Ovary (tissue), 7 donors: ENCODE measurements at regions not wholly inside any gene's neighbourhood (a gene's known extent, or its start where the extent isn't known, plus 50 kb on each side); places are given as distances from the start of the nearest gene placed in this dataset.

Source experiments
- DNase-seq, 5 donors: peaks; one replicate each; pipeline ENCODE4 v3.0.0-alpha.2; 2019 to 2020
- H3K27ac ChIP-seq, 2 donors: fragments of 200-600 bp; one replicate each; pipeline versions ENCODE4 v1.5.1 to v1.8.0; 2019 to 2022
- H3K27me3 ChIP-seq: fragments of 200-600 bp; one replicate; pipeline ENCODE4 v1.8.0; 2022
- H3K36me3 ChIP-seq: fragments of 200-600 bp; sonication (generic); one replicate; pipeline ENCODE4 v1.5.1; 2019
- H3K4me1 ChIP-seq: one replicate; pipeline ENCODE4 v1.8.1; 2013; ENCODE audit warnings: mild to moderate bottlenecking, moderate library complexity; ENCODE audit not compliant: insufficient read depth
- H3K4me3 ChIP-seq: fragments of 200-600 bp; sonication (generic); one replicate; pipeline ENCODE4 v1.5.1; 2017
- H3K9me3 ChIP-seq, 2 donors: fragments of 200-600 bp in 1 of 2; sonication (generic) in 1 of 2; one replicate each; pipeline versions ENCODE4 v1.5.1 to v1.8.1; 2013 to 2019; ENCODE audit warnings: mild to moderate bottlenecking in 1 of 2, moderate library complexity in 1 of 2
- CTCF ChIP-seq, 3 donors: fragments of 450-650 bp in 2 of 3; fragments of 200-600 bp in 1 of 3; IDR thresholded peaks; one replicate each; pipeline versions ENCODE4 v1.5.1 to v1.8.0; 2016 to 2022; ENCODE audit warnings: antibody characterized with exemption in 3 of 3, mild to moderate bottlenecking in 1 of 3
- EP300 ChIP-seq: sonication (generic); formaldehyde crosslinking; IDR thresholded peaks from one replicate; pipeline ENCODE4 v1.6.1; 2017; ENCODE audit warnings: antibody characterized with exemption
- POLR2A ChIP-seq: fragments of 450-650 bp; IDR thresholded peaks from one replicate; pipeline ENCODE4 v1.6.1; 2017; ENCODE audit warnings: antibody characterized with exemption, mild to moderate bottlenecking, moderate library complexity
- WGBS, 3 donors: extraction: QIAGEN DNeasy Blood & Tissue Kit in 1 of 3; methylation state at CpG; one replicate each; pipeline versions ENCODE4 v1.1.5 to v1.1.7; 2013 to 2017; 5-methylcytosine and 5-hydroxymethylcytosine counted together
- intact Hi-C, 4 donors: fragments of 100-400 bp; cut with DNase I; formaldehyde crosslinking; loops; one replicate each; pipeline versions ENCODE4 v1.11.0 to v1.15.1; 2022 to 2023
- donor health status: DM: no; HTN: no; CAD: no; lungs with moderate emphysema.
- donor health status: DM: no; HTN: no; CAD: no.
- donor health status: Bipolar disorder and iron deficiency.
- donor health status: DM: no; HTN: no; CAD: no.
- donor health status: DM: yes; HTN: yes; CAD: no.

GRCh38 chr16:65487231-65487630, 365.4 kb upstream of the CDH11 start:
- no peaks in the 10 kb centered on the region for H3K9me3 ChIP-seq
- H3K27ac ChIP-seq: no peak overlapping the region
- H3K4me3 ChIP-seq: no peak overlapping the region
- DNase-seq: no peak
- no peaks in the 10 kb centered on the region for H3K4me1 ChIP-seq
- H3K27me3 ChIP-seq: no peaks in the 10 kb centered on the region
- TF ChIP-seq EP300 (no peak), CTCF (IDR thresholded peaks at IDR 0.05) (no peak)
- 92 to 97% (median 94%) methylated on average over 5 of the region's 5 CpGs for WGBS, 3 donors
- intact Hi-C loops: no loop called here
- H3K36me3 ChIP-seq: no peaks in the 10 kb centered on the region

GRCh38 chr16:65481956-65482355, 360.1 kb upstream of the CDH11 start:
- intact Hi-C loops: no loop called here
- Histone ChIP-seq H3K9me3 (no peaks in the 10 kb centered on the region), H3K27me3 (no peaks in the 10 kb centered on the region), H3K36me3 (no peaks in the 10 kb centered on the region), H3K4me1 (no peaks in the 10 kb centered on the region), H3K27ac (no peak overlapping the region), H3K4me3 (no peak overlapping the region)
- WGBS, 3 donors: 86 to 97% (median 92%) methylated on average over 4 of the region's 4 CpGs
- DNase-seq: no peak
- no peak for TF ChIP-seq EP300
- TF ChIP-seq POLR2A: no peak
- TF ChIP-seq CTCF (IDR thresholded peaks at IDR 0.05): no peak

GRCh38 chr16:65480281-65481091, 358.6 kb upstream of the CDH11 start:
- WGBS, 3 donors: 85 to 89% (median 85%) methylated on average over 11 of the region's 11 CpGs
- Histone ChIP-seq H3K27me3 (no peaks in the 10 kb centered on the region), H3K4me3 (no peak overlapping the region), H3K9me3 (no peaks in the 10 kb centered on the region), H3K4me1 (no peaks in the 10 kb centered on the region), H3K27ac (no peak overlapping the region), H3K36me3 (no peaks in the 10 kb centered on the region)
- DNase-seq: no peak
- intact Hi-C loops: no loop called here
- TF ChIP-seq POLR2A (no peak), EP300 (no peak), CTCF (IDR thresholded peaks at IDR 0.05) (no peak)

DNA sequence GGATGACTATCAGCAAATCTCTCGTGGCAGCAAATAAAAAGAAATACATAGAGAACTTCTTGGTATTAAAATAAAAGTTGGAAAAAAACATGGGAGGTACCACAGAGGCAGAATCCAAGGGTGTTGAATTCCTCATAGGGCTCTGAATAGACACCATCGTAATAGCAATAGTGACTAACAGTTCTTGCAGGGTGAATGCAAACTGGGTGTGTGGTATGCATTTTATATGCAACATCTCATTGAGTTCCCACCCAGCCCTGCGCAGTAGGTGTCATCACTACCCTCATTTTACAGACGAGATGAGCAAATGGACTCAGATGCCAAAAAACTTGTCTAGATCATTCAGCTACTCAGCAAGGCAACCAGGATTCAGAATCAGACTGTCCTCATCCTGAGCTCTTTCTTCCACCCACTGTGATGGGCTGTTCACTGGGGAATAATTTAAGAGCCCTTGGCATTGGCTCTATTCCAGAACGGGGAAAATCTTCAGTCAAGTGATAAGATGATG, 354.6 kb upstream of the CDH11 start:
- DNase-seq: no peak
- Histone ChIP-seq H3K36me3 (no peaks in the 10 kb centered on the region), H3K27me3 (no peaks in the 10 kb centered on the region), H3K9me3 (no peaks in the 10 kb centered on the region), H3K4me1 (no peaks in the 10 kb centered on the region), H3K4me3 (no peak overlapping the region), H3K27ac (no peak overlapping the region)
- TF ChIP-seq CTCF (IDR thresholded peaks at IDR 0.05) (no peak), EP300 (no peak), POLR2A (no peak)
- intact Hi-C loops: no loop called here
- WGBS, 3 donors: 79 to 81% (median 79%) methylated on average over 5 of the region's 5 CpGs
